ENCODE measurements at regions not wholly inside any gene's neighbourhood (a gene's known extent, or its start where the extent isn't known, plus 50 kb on each side); places are given as distances from the start of the nearest gene placed in this dataset.

DNA sequence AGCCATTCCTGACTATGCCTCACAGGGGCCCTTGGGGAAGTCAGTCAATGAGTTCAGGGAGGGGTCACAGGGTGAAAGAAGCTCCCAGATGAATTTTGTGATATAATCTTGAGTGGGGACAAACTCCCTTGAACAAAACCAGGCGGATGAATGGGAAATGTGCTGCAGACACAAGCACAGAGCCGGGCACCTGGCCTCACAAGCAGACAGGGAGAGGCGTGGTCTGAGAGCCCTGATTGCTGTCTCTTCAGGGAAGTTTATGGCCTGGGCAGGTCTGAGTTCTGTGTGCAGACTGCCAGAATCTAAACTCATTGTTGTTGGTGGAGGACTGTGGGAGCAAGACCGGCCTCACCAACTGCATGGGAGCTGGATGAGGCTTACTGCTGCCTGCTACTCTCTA lies 591.8 kb downstream of the EPHA3 start:
- Mint-ChIP-seq H3K27me3 (ENCODE audit: insufficient read depth) (no peaks in the 10 kb centered on the region), H3K36me3 (ENCODE audit: low read depth) (no peaks in the 10 kb centered on the region), H3K9me3 (peaks cover 20% of the 10 kb centered on the region), H3K4me3 (no peak overlapping the region), H3K4me1 (no peaks in the 10 kb centered on the region), H3K27ac (no peak overlapping the region)
- Histone ChIP-seq H3K36me3 (ENCODE audit: control insufficient read depth, insufficient read depth, low read length) (no peaks in the 10 kb centered on the region), H3K27me3 (ENCODE audit: control insufficient read depth, insufficient read depth, low read length, poor library complexity, severe bottlenecking) (no peaks in the 10 kb centered on the region), H3K9me3 (ENCODE audit: control insufficient read depth, low read length) (peaks cover 8% of the 10 kb centered on the region), H3K4me1 (ENCODE audit: control insufficient read depth, insufficient read depth, low read length) (no peaks in the 10 kb centered on the region), H3K4me3 (ENCODE audit: low read length) (no peak overlapping the region), H3K9ac (ENCODE audit: extremely low read depth, low read length, poor library complexity, severe bottlenecking) (no peak overlapping the region), H3K27ac (ENCODE audit: low read depth, low read length) (no peak overlapping the region)
- 89 to 92% methylated on average over 2 to 4 of the region's 4 CpGs for WGBS, 2 experiments (ENCODE audit: insufficient coverage in 1 of 2, insufficient read length in 1 of 2)
- TF ChIP-seq, protein P1, sequence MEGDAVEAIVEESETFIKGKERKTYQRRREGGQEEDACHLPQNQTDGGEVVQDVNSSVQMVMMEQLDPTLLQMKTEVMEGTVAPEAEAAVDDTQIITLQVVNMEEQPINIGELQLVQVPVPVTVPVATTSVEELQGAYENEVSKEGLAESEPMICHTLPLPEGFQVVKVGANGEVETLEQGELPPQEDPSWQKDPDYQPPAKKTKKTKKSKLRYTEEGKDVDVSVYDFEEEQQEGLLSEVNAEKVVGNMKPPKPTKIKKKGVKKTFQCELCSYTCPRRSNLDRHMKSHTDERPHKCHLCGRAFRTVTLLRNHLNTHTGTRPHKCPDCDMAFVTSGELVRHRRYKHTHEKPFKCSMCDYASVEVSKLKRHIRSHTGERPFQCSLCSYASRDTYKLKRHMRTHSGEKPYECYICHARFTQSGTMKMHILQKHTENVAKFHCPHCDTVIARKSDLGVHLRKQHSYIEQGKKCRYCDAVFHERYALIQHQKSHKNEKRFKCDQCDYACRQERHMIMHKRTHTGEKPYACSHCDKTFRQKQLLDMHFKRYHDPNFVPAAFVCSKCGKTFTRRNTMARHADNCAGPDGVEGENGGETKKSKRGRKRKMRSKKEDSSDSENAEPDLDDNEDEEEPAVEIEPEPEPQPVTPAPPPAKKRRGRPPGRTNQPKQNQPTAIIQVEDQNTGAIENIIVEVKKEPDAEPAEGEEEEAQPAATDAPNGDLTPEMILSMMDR (conservative IDR thresholded peaks at IDR 0.05): no peak
- no peak for DNase-seq

DNA sequence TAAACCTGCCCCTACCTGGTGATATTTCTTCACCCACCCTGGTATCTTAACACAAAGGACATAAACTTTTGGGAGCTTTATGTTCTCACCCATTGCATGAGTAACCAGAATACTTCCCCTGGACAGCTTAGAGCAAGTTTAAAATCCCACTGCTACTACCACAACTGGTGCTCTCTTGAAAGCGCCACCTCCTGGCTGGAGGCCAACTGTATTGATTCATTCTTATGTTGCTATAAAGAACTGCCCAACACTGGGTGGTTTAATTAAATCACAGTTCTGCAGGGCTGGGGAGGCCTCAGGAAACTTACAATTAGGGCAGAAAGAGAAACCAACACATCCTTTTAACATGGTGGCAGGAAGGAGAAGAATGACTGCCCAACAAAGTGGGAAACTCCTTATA lies 592.4 kb downstream of the EPHA3 start:
- H3K27ac ChIP-seq (ENCODE audit: low read depth, low read length): no peak overlapping the region
- Mint-ChIP-seq H3K4me1 (no peaks in the 10 kb centered on the region), H3K27ac (no peak overlapping the region), H3K9me3 (peaks cover 24% of the 10 kb centered on the region), H3K4me3 (no peak overlapping the region), H3K36me3 (ENCODE audit: low read depth) (peaks cover 2% of the 10 kb centered on the region), H3K27me3 (ENCODE audit: insufficient read depth) (no peaks in the 10 kb centered on the region)
- H3K27me3 ChIP-seq (ENCODE audit: control insufficient read depth, insufficient read depth, low read length, poor library complexity, severe bottlenecking): no peaks in the 10 kb centered on the region
- peaks cover 13% of the 10 kb centered on the region for H3K9me3 ChIP-seq (ENCODE audit: control insufficient read depth, low read length)
- TF ChIP-seq, protein P1 (conservative IDR thresholded peaks at IDR 0.05): peak; percentile 33
- H3K9ac ChIP-seq (ENCODE audit: extremely low read depth, low read length, poor library complexity, severe bottlenecking): no peak overlapping the region
- DNase-seq: no peak
- no peak overlapping the region for H3K4me3 ChIP-seq (ENCODE audit: low read length)
- WGBS, 2 experiments (ENCODE audit: insufficient coverage in 1 of 2, insufficient read length in 1 of 2): 52% methylated on average over 1 of the region's 1 CpG; no CpG with 5 or more reads in 1 of the 2 experiments
- H3K36me3 ChIP-seq (ENCODE audit: control insufficient read depth, insufficient read depth, low read length): no peaks in the 10 kb centered on the region
- no peaks in the 10 kb centered on the region for H3K4me1 ChIP-seq (ENCODE audit: control insufficient read depth, insufficient read depth, low read length)

- no peaks in the 10 kb centered on the region for H3K4me1 ChIP-seq (ENCODE audit: control insufficient read depth, insufficient read depth, low read length)
- H3K9ac ChIP-seq (ENCODE audit: extremely low read depth, low read length, poor library complexity, severe bottlenecking): no peak overlapping the region
- 91 to 93% methylated on average over 3 to 5 of the region's 5 CpGs for WGBS, 2 experiments (ENCODE audit: insufficient coverage in 1 of 2, insufficient read length in 1 of 2)
- H3K27ac ChIP-seq (ENCODE audit: low read depth, low read length): no peak overlapping the region
- Mint-ChIP-seq H3K27ac (no peak overlapping the region), H3K9me3 (peaks cover 30% of the 10 kb centered on the region), H3K4me3 (no peak overlapping the region), H3K36me3 (ENCODE audit: low read depth) (peaks cover 2% of the 10 kb centered on the region), H3K27me3 (ENCODE audit: insufficient read depth) (no peaks in the 10 kb centered on the region), H3K4me1 (no peaks in the 10 kb centered on the region)
- no peak overlapping the region for H3K4me3 ChIP-seq (ENCODE audit: low read length)
- TF ChIP-seq, protein P1 (conservative IDR thresholded peaks at IDR 0.05): no peak
- H3K9me3 ChIP-seq (ENCODE audit: control insufficient read depth, low read length): peaks cover 13% of the 10 kb centered on the region
- H3K27me3 ChIP-seq (ENCODE audit: control insufficient read depth, insufficient read depth, low read length, poor library complexity, severe bottlenecking): no peaks in the 10 kb centered on the region
- no peaks in the 10 kb centered on the region for H3K36me3 ChIP-seq (ENCODE audit: control insufficient read depth, insufficient read depth, low read length)
- DNase-seq: no peak
These were observed 595.0 kb downstream of the EPHA3 start for GRCh38 chr3:89702404-89702803.
